ENCODE measurements at regions not wholly inside any gene's neighbourhood (a gene's known extent, or its start where the extent isn't known, plus 50 kb on each side); places are given as distances from the start of the nearest gene placed in this dataset.

GRCh38 chr6:23633996-23634395 is 492.0 kb upstream of the NRSN1 start:
- TF ChIP-seq CTCF (IDR thresholded peaks at IDR 0.05; ENCODE audit: extremely low read depth, low read depth, low read length) = no peak
- Histone ChIP-seq H3K27me3 (ENCODE audit: insufficient read depth, low read length) (no peaks in the 10 kb centered on the region), H2AFZ (ENCODE audit: low read length) (no peak overlapping the region), H3K4me2 (ENCODE audit: insufficient read depth, low read length) (no peak overlapping the region), H3K9me3 (ENCODE audit: low read depth, low read length) (no peaks in the 10 kb centered on the region), H4K20me1 (ENCODE audit: insufficient read depth, low read length) (no peaks in the 10 kb centered on the region), H3K79me2 (ENCODE audit: insufficient read depth, low read length) (no peaks in the 10 kb centered on the region), H3K36me3 (ENCODE audit: insufficient read depth, low read length) (no peaks in the 10 kb centered on the region), H3K27ac (ENCODE audit: low read depth, low read length) (no peak overlapping the region), H3K4me3 (ENCODE audit: insufficient read depth, low read length) (no peak overlapping the region), H3K4me1 (ENCODE audit: insufficient read depth, low read length) (no peaks in the 10 kb centered on the region)
- no peak for DNase-seq (ENCODE audit: insufficient read length, low spot score, missing footprints)

- no peak overlapping the region for H3K4me2 ChIP-seq (ENCODE audit: insufficient read depth, low read length)
- no peaks in the 10 kb centered on the region for H3K79me2 ChIP-seq (ENCODE audit: insufficient read depth, low read length)
Observed at GRCh38 chr6:23635150-23635549, 490.9 kb upstream of the NRSN1 start.

GRCh38 chr6:23637296-23637695 is 488.7 kb upstream of the NRSN1 start:
- TF ChIP-seq CTCF (IDR thresholded peaks at IDR 0.05; ENCODE audit: extremely low read depth, low read depth, low read length) = no peak
- Histone ChIP-seq H3K36me3 (ENCODE audit: insufficient read depth, low read length) (no peaks in the 10 kb centered on the region), H3K79me2 (ENCODE audit: insufficient read depth, low read length) (no peaks in the 10 kb centered on the region), H3K4me3 (ENCODE audit: insufficient read depth, low read length) (no peak overlapping the region), H3K27ac (ENCODE audit: low read depth, low read length) (no peak overlapping the region), H2AFZ (ENCODE audit: low read length) (no peak overlapping the region), H3K4me2 (ENCODE audit: insufficient read depth, low read length) (no peak overlapping the region), H3K27me3 (ENCODE audit: insufficient read depth, low read length) (no peaks in the 10 kb centered on the region), H4K20me1 (ENCODE audit: insufficient read depth, low read length) (no peaks in the 10 kb centered on the region), H3K4me1 (ENCODE audit: insufficient read depth, low read length) (no peaks in the 10 kb centered on the region), H3K9me3 (ENCODE audit: low read depth, low read length) (no peaks in the 10 kb centered on the region)
- DNase-seq (ENCODE audit: insufficient read length, low spot score, missing footprints) = no peak

More at GRCh38 chr6:23635150-23635549, 490.9 kb upstream of the NRSN1 start:
- DNase-seq (ENCODE audit: insufficient read length, low spot score, missing footprints) = no peak
- no peaks in the 10 kb centered on the region for H3K27me3 ChIP-seq (ENCODE audit: insufficient read depth, low read length)
- H3K4me3 ChIP-seq (ENCODE audit: insufficient read depth, low read length) = no peak overlapping the region
- no peaks in the 10 kb centered on the region for H3K36me3 ChIP-seq (ENCODE audit: insufficient read depth, low read length)
- no peak overlapping the region for H2AFZ ChIP-seq (ENCODE audit: low read length)
- no peaks in the 10 kb centered on the region for H3K4me1 ChIP-seq (ENCODE audit: insufficient read depth, low read length)
- no peak for TF ChIP-seq CTCF (IDR thresholded peaks at IDR 0.05; ENCODE audit: extremely low read depth, low read depth, low read length)
- no peaks in the 10 kb centered on the region for H3K9me3 ChIP-seq (ENCODE audit: low read depth, low read length)
- no peaks in the 10 kb centered on the region for H4K20me1 ChIP-seq (ENCODE audit: insufficient read depth, low read length)
- no peak overlapping the region for H3K27ac ChIP-seq (ENCODE audit: low read depth, low read length)

- no peaks in the 10 kb centered on the region for H4K20me1 ChIP-seq (ENCODE audit: insufficient read depth, low read length)
- H2AFZ ChIP-seq (ENCODE audit: low read length) = no peak overlapping the region
- H3K36me3 ChIP-seq (ENCODE audit: insufficient read depth, low read length) = no peaks in the 10 kb centered on the region
Observed at GRCh38 chr6:23642849-23643248, 483.2 kb upstream of the NRSN1 start.

More at GRCh38 chr6:23642849-23643248, 483.2 kb upstream of the NRSN1 start:
- Histone ChIP-seq H3K27ac (ENCODE audit: low read depth, low read length) (no peak overlapping the region), H3K4me3 (ENCODE audit: insufficient read depth, low read length) (no peak overlapping the region), H3K4me1 (ENCODE audit: insufficient read depth, low read length) (no peaks in the 10 kb centered on the region), H3K9me3 (ENCODE audit: low read depth, low read length) (no peaks in the 10 kb centered on the region), H3K79me2 (ENCODE audit: insufficient read depth, low read length) (no peaks in the 10 kb centered on the region), H3K27me3 (ENCODE audit: insufficient read depth, low read length) (no peaks in the 10 kb centered on the region), H3K4me2 (ENCODE audit: insufficient read depth, low read length) (no peak overlapping the region)
- no peak for DNase-seq (ENCODE audit: insufficient read length, low spot score, missing footprints)
- no peak for TF ChIP-seq CTCF (IDR thresholded peaks at IDR 0.05; ENCODE audit: extremely low read depth, low read depth, low read length)

Measured in osteoblast (primary cell).